Thyroid gland (tissue), 4 donors: ENCODE measurements at regions not wholly inside any gene's neighbourhood (a gene's known extent, or its start where the extent isn't known, plus 50 kb on each side); places are given as distances from the start of the nearest gene placed in this dataset.

ENCODE experiments used
- CTCF ChIP-seq, 6 experiments: fragments of 200-600 bp in 3 of 6; fragments of 450-650 bp in 3 of 6; sonication (generic) in 3 of 6; IDR thresholded peaks; one replicate each; pipeline ENCODE4 v1.5.1; 2016 to 2019; ENCODE audit warnings: antibody characterized with exemption in 6 of 6, mild to moderate bottlenecking in 2 of 6, inconsistent platforms in 1 of 6, moderate library complexity in 1 of 6
- POLR2A ChIP-seq, 2 donors: fragments of 450-650 bp; IDR thresholded peaks; one replicate each; pipeline ENCODE4 v1.6.1; 2017; ENCODE audit warnings: antibody characterized with exemption in 2 of 2, mild to moderate bottlenecking in 2 of 2, moderate library complexity in 1 of 2

- TF ChIP-seq CTCF (IDR thresholded peaks at IDR 0.05) (peak in 4 of 6 experiments; percentile 13 to 37 (median 28)), POLR2A (IDR thresholded peaks at IDR 0.05) (no peak)
Measured at GRCh38 chrX:81957900-81958545, 756.1 kb downstream of the SH3BGRL start.
